ENCODE measurements at regions not wholly inside any gene's neighbourhood (a gene's known extent, or its start where the extent isn't known, plus 50 kb on each side); places are given as distances from the start of the nearest gene placed in this dataset.

GRCh38 chr9:84573083-84573482, 96.4 kb upstream of the NTRK2 start:
- intact Hi-C loops (cut with micrococcal nuclease): no loop called here
- Mint-ChIP-seq H3K9me3 (no peaks in the 10 kb centered on the region), H3K36me3 (ENCODE audit: low read depth) (no peaks in the 10 kb centered on the region), H3K4me1 (ENCODE audit: low read depth) (no peaks in the 10 kb centered on the region), H3K27me3 (ENCODE audit: low read depth) (no peaks in the 10 kb centered on the region), H3K27ac (no peak overlapping the region), H3K4me3 (ENCODE audit: low read depth) (no peak overlapping the region)
- no peak for DNase-seq (ENCODE audit: low spot score)

DNA sequence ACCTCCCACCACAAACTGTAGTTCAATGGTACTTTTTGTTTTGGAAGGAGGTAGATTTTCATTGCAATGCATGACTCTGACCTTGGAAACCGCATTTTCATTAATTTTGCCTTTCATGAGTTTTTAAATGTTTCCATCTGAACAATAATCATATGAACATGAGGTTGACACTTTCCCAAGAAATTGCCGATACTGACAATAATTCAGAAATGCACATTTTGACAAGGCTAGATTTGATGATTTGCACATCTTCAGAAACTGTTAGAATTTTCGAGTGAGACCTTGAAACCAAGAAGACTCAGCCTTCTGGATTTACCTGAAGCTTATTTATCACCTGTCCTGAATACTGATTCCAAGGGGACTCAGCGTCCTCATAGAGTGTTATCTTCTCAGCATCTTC, 93.8 kb upstream of the NTRK2 start:
- Mint-ChIP-seq H3K4me3 (ENCODE audit: low read depth) (no peak overlapping the region), H3K36me3 (ENCODE audit: low read depth) (no peaks in the 10 kb centered on the region), H3K4me1 (ENCODE audit: low read depth) (no peaks in the 10 kb centered on the region), H3K27ac (no peak overlapping the region), H3K9me3 (no peaks in the 10 kb centered on the region), H3K27me3 (ENCODE audit: low read depth) (peaks cover 3% of the 10 kb centered on the region)
- intact Hi-C loops (cut with micrococcal nuclease): no loop called here
- no peak for DNase-seq (ENCODE audit: low spot score)

DNA sequence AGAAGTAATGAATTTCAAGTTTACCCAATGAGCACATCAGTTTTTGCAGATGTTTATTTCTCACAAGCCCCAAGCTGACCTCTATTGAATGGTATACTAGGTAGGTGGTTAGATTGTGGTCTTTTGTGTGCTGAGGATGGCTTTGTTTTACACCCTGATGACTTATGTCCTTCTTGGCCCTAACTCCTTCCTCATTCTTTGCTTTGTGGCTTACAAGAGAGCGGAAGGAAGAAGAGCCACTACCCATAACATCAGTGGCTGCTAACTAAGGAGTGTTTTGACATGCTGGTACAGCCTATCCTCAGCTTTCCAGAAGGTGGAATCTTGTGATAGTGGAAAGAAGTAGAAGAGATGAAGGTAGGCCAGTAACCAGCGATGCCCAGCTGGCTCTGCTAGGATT, 85.7 kb upstream of the NTRK2 start:
- no peak overlapping the region for H3K27ac Mint-ChIP-seq
- peaks cover 3% of the 10 kb centered on the region for H3K27me3 Mint-ChIP-seq (ENCODE audit: low read depth)
- no peak overlapping the region for H3K4me3 Mint-ChIP-seq (ENCODE audit: low read depth)
- intact Hi-C loops (cut with micrococcal nuclease): no loop called here
- DNase-seq (ENCODE audit: low spot score): no peak
- H3K4me1 Mint-ChIP-seq (ENCODE audit: low read depth): no peaks in the 10 kb centered on the region
- no peaks in the 10 kb centered on the region for H3K36me3 Mint-ChIP-seq (ENCODE audit: low read depth)
- no peaks in the 10 kb centered on the region for H3K9me3 Mint-ChIP-seq

- H3K4me1 Mint-ChIP-seq (ENCODE audit: low read depth): no peaks in the 10 kb centered on the region
- no peak overlapping the region for H3K4me3 Mint-ChIP-seq (ENCODE audit: low read depth)
- H3K9me3 Mint-ChIP-seq: no peaks in the 10 kb centered on the region
- DNase-seq (ENCODE audit: low spot score): no peak
- no peaks in the 10 kb centered on the region for H3K27me3 Mint-ChIP-seq (ENCODE audit: low read depth)
- no peaks in the 10 kb centered on the region for H3K36me3 Mint-ChIP-seq (ENCODE audit: low read depth)
- no peak overlapping the region for H3K27ac Mint-ChIP-seq
- intact Hi-C loops (cut with micrococcal nuclease): no loop called here
Measured at GRCh38 chr9:84586662-84587061, 82.9 kb upstream of the NTRK2 start.

DNA sequence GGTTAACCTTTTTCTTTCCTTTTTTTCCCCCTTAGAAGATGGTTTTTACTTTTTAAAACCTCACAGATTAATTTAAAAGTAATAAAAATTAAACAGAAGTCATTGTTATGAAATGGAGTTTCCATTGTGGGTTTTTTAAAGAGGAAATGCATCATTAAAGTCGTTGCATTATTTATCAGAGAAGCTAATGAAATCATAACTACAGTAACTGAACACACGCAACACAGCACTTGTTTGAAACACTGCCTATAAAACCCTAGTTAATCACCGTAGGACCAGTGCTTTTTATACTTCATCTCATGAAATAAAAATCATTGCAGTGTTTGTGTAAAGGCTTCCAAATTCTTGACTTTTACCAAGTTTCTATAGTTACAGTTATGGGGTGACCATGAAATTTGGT, 82.4 kb upstream of the NTRK2 start:
- Mint-ChIP-seq H3K27ac (no peak overlapping the region), H3K27me3 (ENCODE audit: low read depth) (no peaks in the 10 kb centered on the region), H3K36me3 (ENCODE audit: low read depth) (no peaks in the 10 kb centered on the region), H3K9me3 (no peaks in the 10 kb centered on the region), H3K4me3 (ENCODE audit: low read depth) (no peak overlapping the region), H3K4me1 (ENCODE audit: low read depth) (no peaks in the 10 kb centered on the region)
- intact Hi-C loops (cut with micrococcal nuclease): no loop called here
- DNase-seq (ENCODE audit: low spot score): no peak

DNA sequence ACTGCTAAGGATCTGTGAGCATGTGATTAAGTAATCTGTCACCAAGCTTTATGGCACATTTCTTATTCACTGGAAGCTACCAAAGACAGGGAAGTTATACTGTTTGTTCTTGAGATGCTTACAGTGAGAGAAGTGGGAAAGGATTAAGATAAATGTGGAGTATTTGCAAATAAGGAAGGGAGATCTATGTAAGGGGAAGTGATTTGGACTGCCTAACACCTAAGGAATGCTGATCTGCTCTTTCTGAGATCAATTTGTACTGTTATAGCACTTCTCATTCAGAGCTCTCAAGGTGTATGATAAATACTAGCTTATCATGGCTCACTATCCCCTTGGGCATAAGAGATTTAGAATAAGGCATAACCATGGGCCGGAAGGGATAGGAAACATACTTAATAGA, 80.0 kb upstream of the NTRK2 start:
- Mint-ChIP-seq H3K4me3 (ENCODE audit: low read depth) (no peak overlapping the region), H3K27ac (no peak overlapping the region), H3K9me3 (no peaks in the 10 kb centered on the region), H3K27me3 (ENCODE audit: low read depth) (no peaks in the 10 kb centered on the region), H3K36me3 (ENCODE audit: low read depth) (no peaks in the 10 kb centered on the region), H3K4me1 (ENCODE audit: low read depth) (no peaks in the 10 kb centered on the region)
- DNase-seq (ENCODE audit: low spot score): no peak
- intact Hi-C loops (cut with micrococcal nuclease): no loop called here

- no peak for DNase-seq (ENCODE audit: low spot score)
- intact Hi-C loops (cut with micrococcal nuclease): no loop called here
- Mint-ChIP-seq H3K36me3 (ENCODE audit: low read depth) (no peaks in the 10 kb centered on the region), H3K4me3 (ENCODE audit: low read depth) (no peak overlapping the region), H3K27ac (no peak overlapping the region), H3K27me3 (ENCODE audit: low read depth) (no peaks in the 10 kb centered on the region), H3K9me3 (no peaks in the 10 kb centered on the region), H3K4me1 (ENCODE audit: low read depth) (no peaks in the 10 kb centered on the region)
Measured at GRCh38 chr9:84590706-84591105, 78.8 kb upstream of the NTRK2 start.

GRCh38 chr9:84592918-84593317, 76.6 kb upstream of the NTRK2 start:
- H3K9me3 Mint-ChIP-seq: no peaks in the 10 kb centered on the region
- H3K27ac Mint-ChIP-seq: no peak overlapping the region

DNA sequence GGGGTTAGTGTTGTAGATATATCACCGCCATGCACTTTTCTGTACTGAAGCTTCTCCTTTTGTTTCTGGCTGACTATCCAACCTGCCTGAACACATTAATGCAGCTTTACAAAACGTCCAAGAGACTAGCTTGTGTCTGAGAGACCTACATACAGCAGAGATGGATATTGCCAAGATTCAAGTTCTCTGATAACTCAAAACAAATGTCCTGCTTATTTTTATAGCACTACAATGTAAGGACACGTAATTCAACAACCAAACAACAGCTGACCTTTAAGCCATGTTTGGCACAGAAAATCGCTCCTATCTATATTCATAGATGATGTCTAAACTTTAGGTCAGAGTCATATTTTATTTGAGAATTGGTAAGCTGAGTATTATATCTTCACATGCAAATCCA, 76.2 kb upstream of the NTRK2 start:
- H3K4me1 Mint-ChIP-seq (ENCODE audit: low read depth): peaks cover 6% of the 10 kb centered on the region
- no peak overlapping the region for H3K4me3 Mint-ChIP-seq (ENCODE audit: low read depth)
- intact Hi-C loops (cut with micrococcal nuclease): no loop called here
- H3K9me3 Mint-ChIP-seq: no peaks in the 10 kb centered on the region
- H3K27me3 Mint-ChIP-seq (ENCODE audit: low read depth): no peaks in the 10 kb centered on the region
- no peak for DNase-seq (ENCODE audit: low spot score)
- no peaks in the 10 kb centered on the region for H3K36me3 Mint-ChIP-seq (ENCODE audit: low read depth)
- H3K27ac Mint-ChIP-seq: no peak overlapping the region

More at GRCh38 chr9:84592918-84593317, 76.6 kb upstream of the NTRK2 start:
- no peak overlapping the region for H3K4me3 Mint-ChIP-seq (ENCODE audit: low read depth)
- intact Hi-C loops (cut with micrococcal nuclease): no loop called here
- no peaks in the 10 kb centered on the region for H3K36me3 Mint-ChIP-seq (ENCODE audit: low read depth)
- H3K4me1 Mint-ChIP-seq (ENCODE audit: low read depth): peaks cover 6% of the 10 kb centered on the region
- no peaks in the 10 kb centered on the region for H3K27me3 Mint-ChIP-seq (ENCODE audit: low read depth)
- no peak for DNase-seq (ENCODE audit: low spot score)

DNA sequence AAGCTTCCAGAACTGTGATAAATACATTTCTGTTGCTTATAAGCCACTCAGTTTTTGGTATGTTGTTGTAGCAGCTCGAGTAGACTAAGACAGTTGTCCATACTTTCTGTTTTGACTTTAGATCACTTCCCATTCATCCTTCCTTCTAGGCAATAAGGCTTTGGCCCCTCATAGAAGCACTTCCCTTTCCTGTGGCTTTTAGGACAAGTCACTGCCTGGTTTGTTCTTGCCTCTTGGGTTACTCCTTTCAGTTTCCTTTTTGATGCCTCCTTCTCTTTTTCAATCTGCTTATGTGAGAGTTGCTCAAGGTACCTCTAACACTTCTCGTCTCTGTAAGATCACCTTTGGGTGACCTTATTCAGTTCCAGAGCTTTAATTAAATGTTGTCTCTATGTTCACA, 72.4 kb upstream of the NTRK2 start:
- H3K27me3 Mint-ChIP-seq (ENCODE audit: low read depth): no peaks in the 10 kb centered on the region
- no peaks in the 10 kb centered on the region for H3K9me3 Mint-ChIP-seq
- no peak overlapping the region for H3K4me3 Mint-ChIP-seq (ENCODE audit: low read depth)
- intact Hi-C loops (cut with micrococcal nuclease): no loop called here
- H3K27ac Mint-ChIP-seq: no peak overlapping the region
- peaks cover 6% of the 10 kb centered on the region for H3K4me1 Mint-ChIP-seq (ENCODE audit: low read depth)
- no peak for DNase-seq (ENCODE audit: low spot score)
- H3K36me3 Mint-ChIP-seq (ENCODE audit: low read depth): no peaks in the 10 kb centered on the region

- Mint-ChIP-seq H3K4me3 (ENCODE audit: low read depth) (no peak overlapping the region), H3K9me3 (no peaks in the 10 kb centered on the region), H3K27ac (no peak overlapping the region), H3K27me3 (ENCODE audit: low read depth) (no peaks in the 10 kb centered on the region), H3K36me3 (ENCODE audit: low read depth) (no peaks in the 10 kb centered on the region), H3K4me1 (ENCODE audit: low read depth) (peaks cover 6% of the 10 kb centered on the region)
- intact Hi-C loops (cut with micrococcal nuclease): no loop called here
- no peak for DNase-seq (ENCODE audit: low spot score)
Measured at GRCh38 chr9:84598921-84599636, 70.5 kb upstream of the NTRK2 start.

GRCh38 chr9:84600739-84601138, 68.8 kb upstream of the NTRK2 start:
- no peak overlapping the region for H3K4me3 Mint-ChIP-seq (ENCODE audit: low read depth)
- peaks cover 6% of the 10 kb centered on the region for H3K4me1 Mint-ChIP-seq (ENCODE audit: low read depth)
- DNase-seq (ENCODE audit: low spot score): no peak
- intact Hi-C loops (cut with micrococcal nuclease): no loop called here
- no peaks in the 10 kb centered on the region for H3K9me3 Mint-ChIP-seq
- no peaks in the 10 kb centered on the region for H3K36me3 Mint-ChIP-seq (ENCODE audit: low read depth)
- H3K27ac Mint-ChIP-seq: no peak overlapping the region
- no peaks in the 10 kb centered on the region for H3K27me3 Mint-ChIP-seq (ENCODE audit: low read depth)

DNA sequence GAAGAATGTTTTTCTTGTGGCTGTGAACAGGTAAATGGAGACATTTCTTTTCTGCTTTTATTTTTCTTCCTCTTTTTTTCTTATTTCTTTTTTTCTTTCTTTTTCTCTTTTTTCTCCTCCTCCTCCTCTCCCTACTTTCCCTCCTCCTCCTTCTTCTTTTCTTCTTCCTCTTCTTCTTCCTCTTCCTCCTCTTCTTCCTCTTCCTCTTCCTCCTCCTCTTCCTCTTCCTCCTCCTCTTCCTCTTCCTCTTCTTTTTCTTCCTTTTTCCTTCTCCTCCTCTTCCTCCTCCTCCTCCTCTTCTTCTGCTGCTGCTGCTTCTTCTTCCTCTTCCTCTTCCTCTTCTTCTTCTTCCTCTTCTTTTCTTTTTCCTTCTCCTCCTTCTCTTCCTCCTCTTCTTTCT, 65.3 kb upstream of the NTRK2 start:
- DNase-seq (ENCODE audit: low spot score): no peak
- H3K9me3 Mint-ChIP-seq: no peaks in the 10 kb centered on the region
- H3K4me3 Mint-ChIP-seq (ENCODE audit: low read depth): no peak overlapping the region
- no peaks in the 10 kb centered on the region for H3K4me1 Mint-ChIP-seq (ENCODE audit: low read depth)
- no peaks in the 10 kb centered on the region for H3K36me3 Mint-ChIP-seq (ENCODE audit: low read depth)
- no peak overlapping the region for H3K27ac Mint-ChIP-seq
- intact Hi-C loops (cut with micrococcal nuclease): no loop called here
- no peaks in the 10 kb centered on the region for H3K27me3 Mint-ChIP-seq (ENCODE audit: low read depth)

DNA sequence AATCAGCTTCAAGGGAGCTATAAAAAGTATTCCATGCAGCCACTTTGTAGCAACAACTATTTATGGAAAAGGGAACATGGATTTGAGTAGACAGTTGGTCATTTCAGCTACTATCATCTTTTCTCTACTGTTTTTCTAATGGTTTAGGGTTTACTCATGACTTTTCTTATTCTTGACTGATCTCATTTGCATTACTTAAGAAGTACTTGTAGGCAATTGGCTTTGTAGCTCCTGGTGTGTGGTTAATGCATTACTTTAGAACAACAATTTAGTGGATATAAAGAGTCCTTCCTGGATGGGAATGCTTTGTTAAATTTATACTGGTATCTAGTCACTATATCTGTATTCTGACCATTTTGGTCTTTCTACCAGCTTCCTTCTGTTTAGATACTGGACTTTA, 59.8 kb upstream of the NTRK2 start:
- Mint-ChIP-seq H3K4me1 (ENCODE audit: low read depth) (no peaks in the 10 kb centered on the region), H3K27ac (no peak overlapping the region), H3K4me3 (ENCODE audit: low read depth) (no peak overlapping the region), H3K36me3 (ENCODE audit: low read depth) (no peaks in the 10 kb centered on the region), H3K27me3 (ENCODE audit: low read depth) (no peaks in the 10 kb centered on the region), H3K9me3 (no peaks in the 10 kb centered on the region)
- intact Hi-C loops (cut with micrococcal nuclease): no loop called here
- no peak for DNase-seq (ENCODE audit: low spot score)
